B cell (primary cell): ENCODE measurements at regions not wholly inside any gene's neighbourhood (a gene's known extent, or its start where the extent isn't known, plus 50 kb on each side); places are given as distances from the start of the nearest gene placed in this dataset.

ENCODE experiments used
- ATAC-seq: fragments of 200-7000 bp; cut with Tn5 transposase; one replicate; pipeline ENCODE4 v1.10.0; 2021; ENCODE audit warnings: low read depth, mild to moderate bottlenecking, moderate number of reproducible peaks, moderate library complexity
- CTCF ChIA-PET: fragments of 350-600 bp; sonication (Branson Sonifier 250); formaldehyde crosslinking; loops from one replicate; lab custom pipeline; 2021; ENCODE audit warnings: antibody characterized with exemption, inconsistent platforms; lab: Charles Lee
- POLR2A ChIA-PET: fragments of 350-600 bp; sonication (Branson Sonifier 250); formaldehyde crosslinking; loops from one replicate; lab custom pipeline; 2021; ENCODE audit warnings: antibody characterized with exemption; lab: Charles Lee
- DNase-seq: peaks from one replicate; pipeline ENCODE4 v3.0.0; 2013
- H2AFZ ChIP-seq: 2 replicates; pipeline ENCODE4 v1.6.1; 2012; ENCODE audit warnings: mild to moderate bottlenecking, low read depth, low read length; ENCODE audit not compliant: insufficient read depth, poor library complexity, severe bottlenecking
- H3K27ac ChIP-seq, 2 donors: 1 replicate in 1 of 2; 2 replicates in 1 of 2; pipeline ENCODE4 v1.5.1; 2012 to 2013; ENCODE audit warnings: low read length in 2 of 2, mild to moderate bottlenecking in 2 of 2, moderate library complexity in 1 of 2
- H3K27me3 ChIP-seq, 4 experiments: fragments of 200-600 bp in 1 of 4; sonication (generic) in 1 of 4; replicated peaks in 1 of 4; 1 replicate in 2 of 4; 2 replicates in 2 of 4; pipeline versions ENCODE4 v1.6.1 to v1.7.0; 2013 to 2016; ENCODE audit warnings: low read length in 3 of 4, mild to moderate bottlenecking in 2 of 4, mixed read lengths in 1 of 4, moderate library complexity in 1 of 4; ENCODE audit not compliant: insufficient read depth in 4 of 4, control insufficient read depth in 3 of 4; ENCODE audit errors: control extremely low read depth in 1 of 4
- H3K36me3 ChIP-seq, 2 experiments: replicated peaks in 1 of 2; 1 replicate in 1 of 2; 2 replicates in 1 of 2; pipeline versions ENCODE4 v1.6.1 to v1.7.1; 2013; ENCODE audit warnings: low read length in 1 of 2; ENCODE audit not compliant: insufficient read depth in 2 of 2, control insufficient read depth in 1 of 2; ENCODE audit errors: control extremely low read depth in 1 of 2, extremely low read depth in 1 of 2
- H3K4me1 ChIP-seq, 2 donors: fragments of 200-600 bp in 1 of 2; sonication (generic) in 1 of 2; 1 replicate in 1 of 2; 2 replicates in 1 of 2; pipeline versions ENCODE4 v1.5.1 to v1.6.1; 2013 to 2017; ENCODE audit warnings: low read length in 2 of 2; ENCODE audit not compliant: control insufficient read depth in 2 of 2, insufficient read depth in 2 of 2
- H3K4me2 ChIP-seq: replicated peaks from 2 replicates; pipeline ENCODE3; 2012; ENCODE audit warnings: mild to moderate bottlenecking, low read depth, low read length; ENCODE audit not compliant: poor library complexity, severe bottlenecking
- H3K4me3 ChIP-seq, 5 experiments: fragments of 200-600 bp in 1 of 5; sonication (generic) in 1 of 5; 1 replicate in 3 of 5; 2 replicates in 2 of 5; pipeline versions ENCODE4 v1.5.1 to v1.7.0; 2011 to 2016; ENCODE audit warnings: low read length in 4 of 5, mild to moderate bottlenecking in 4 of 5, low read depth in 2 of 5, control low read depth in 1 of 5, moderate library complexity in 1 of 5; ENCODE audit not compliant: insufficient read depth in 1 of 5; ENCODE audit errors: control extremely low read depth in 1 of 5, extremely low read depth in 1 of 5
- H3K79me2 ChIP-seq: fragments of 200-600 bp; sonication (generic); one replicate; pipeline ENCODE4 v1.6.0; 2016; ENCODE audit warnings: low read length; ENCODE audit not compliant: control insufficient read depth, insufficient read depth
- H3K9ac ChIP-seq: fragments of 200-600 bp; sonication (generic); 2 replicates; pipeline ENCODE4 v1.6.1; 2017; ENCODE audit warnings: mild to moderate bottlenecking, low read length, moderate library complexity
- H3K9me3 ChIP-seq, 3 donors: one replicate each; pipeline versions ENCODE4 v1.6.1 to v1.7.1; 2013; ENCODE audit warnings: low read length in 2 of 3; ENCODE audit not compliant: control insufficient read depth in 2 of 3, insufficient read depth in 1 of 3; ENCODE audit errors: control extremely low read depth in 1 of 3
- H4K20me1 ChIP-seq: 2 replicates; pipeline ENCODE4 v1.6.0; 2012; ENCODE audit warnings: mild to moderate bottlenecking, low read length; ENCODE audit not compliant: insufficient read depth, control insufficient read depth, poor library complexity, severe bottlenecking
- H3K27ac Mint-ChIP-seq: one replicate; pipeline ENCODE4 v1.8.0; 2021; ENCODE audit warnings: mixed read lengths
- H3K27me3 Mint-ChIP-seq: one replicate; pipeline ENCODE4 v1.8.0; 2021; ENCODE audit warnings: mixed read lengths
- H3K4me1 Mint-ChIP-seq: one replicate; pipeline ENCODE4 v1.8.0; 2021; ENCODE audit warnings: mixed read lengths
- H3K4me3 Mint-ChIP-seq: one replicate; pipeline ENCODE4 v1.8.0; 2021; ENCODE audit warnings: mixed read lengths
- H3K9me3 Mint-ChIP-seq: one replicate; pipeline ENCODE4 v1.8.0; 2022; ENCODE audit warnings: mixed read lengths; ENCODE audit not compliant: insufficient read depth
- EZH2 ChIP-seq: IDR thresholded peaks from 2 replicates; pipeline ENCODE4 v1.6.1; 2012; ENCODE audit warnings: borderline replicate concordance, low read depth, mild to moderate bottlenecking, moderate library complexity, low read length; ENCODE audit not compliant: insufficient read depth, poor library complexity, severe bottlenecking
- WGBS: methylation state at CpG from one replicate; pipeline ENCODE4 v1.1.5; 2013; ENCODE audit warnings: missing lambda C conversion rate; ENCODE audit not compliant: insufficient coverage; 5-methylcytosine and 5-hydroxymethylcytosine counted together
- intact Hi-C: fragments of 100-400 bp; cut with micrococcal nuclease; formaldehyde crosslinking; loops from one replicate; pipeline ENCODE4 v1.10.0; 2022
- TF ChIP-seq, protein P1 (sequence below): fragments of 200-600 bp; IDR thresholded peaks from one replicate; pipeline ENCODE4 v1.8.0; 2022; ENCODE audit warnings: antibody characterized with exemption, mild to moderate bottlenecking

- TF ChIP-seq, protein P1, sequence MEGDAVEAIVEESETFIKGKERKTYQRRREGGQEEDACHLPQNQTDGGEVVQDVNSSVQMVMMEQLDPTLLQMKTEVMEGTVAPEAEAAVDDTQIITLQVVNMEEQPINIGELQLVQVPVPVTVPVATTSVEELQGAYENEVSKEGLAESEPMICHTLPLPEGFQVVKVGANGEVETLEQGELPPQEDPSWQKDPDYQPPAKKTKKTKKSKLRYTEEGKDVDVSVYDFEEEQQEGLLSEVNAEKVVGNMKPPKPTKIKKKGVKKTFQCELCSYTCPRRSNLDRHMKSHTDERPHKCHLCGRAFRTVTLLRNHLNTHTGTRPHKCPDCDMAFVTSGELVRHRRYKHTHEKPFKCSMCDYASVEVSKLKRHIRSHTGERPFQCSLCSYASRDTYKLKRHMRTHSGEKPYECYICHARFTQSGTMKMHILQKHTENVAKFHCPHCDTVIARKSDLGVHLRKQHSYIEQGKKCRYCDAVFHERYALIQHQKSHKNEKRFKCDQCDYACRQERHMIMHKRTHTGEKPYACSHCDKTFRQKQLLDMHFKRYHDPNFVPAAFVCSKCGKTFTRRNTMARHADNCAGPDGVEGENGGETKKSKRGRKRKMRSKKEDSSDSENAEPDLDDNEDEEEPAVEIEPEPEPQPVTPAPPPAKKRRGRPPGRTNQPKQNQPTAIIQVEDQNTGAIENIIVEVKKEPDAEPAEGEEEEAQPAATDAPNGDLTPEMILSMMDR = no peak
- no peak for TF ChIP-seq EZH2
- Histone ChIP-seq H3K9me3 (no peaks in the 10 kb centered on the region), H3K36me3 (no peaks in the 10 kb centered on the region), H3K9ac (no peak overlapping the region), H3K4me3 (no peak overlapping the region), H3K4me2 (no peak overlapping the region), H3K27me3 (no peaks in the 10 kb centered on the region), H3K79me2 (no peaks in the 10 kb centered on the region), H3K4me1 (no peaks in the 10 kb centered on the region), H3K27ac (no peak overlapping the region), H4K20me1 (no peaks in the 10 kb centered on the region), H2AFZ (no peak overlapping the region)
- WGBS = 77% methylated on average over 4 of the region's 7 CpGs
- Mint-ChIP-seq H3K27ac (no peak overlapping the region), H3K4me3 (no peak overlapping the region), H3K4me1 (no peaks in the 10 kb centered on the region), H3K9me3 (peaks cover 6% of the 10 kb centered on the region), H3K27me3 (no peaks in the 10 kb centered on the region)
- ChIA-PET CTCF (no interaction called here), POLR2A (no interaction called here)
- ATAC-seq (no peak), DNase-seq (no peak)
- intact Hi-C loops = no loop called here
These were observed 570.0 kb upstream of the FLRT2 start for GRCh38 chr14:84959851-84960520.

- POLR2A ChIA-PET = no interaction called here
- DNase-seq = no peak
- no CpG with 5 or more reads among the region's 2 CpGs for WGBS
- Histone ChIP-seq H3K9ac (no peak overlapping the region), H3K27ac (no peak overlapping the region), H3K27me3 (no peaks in the 10 kb centered on the region), H2AFZ (no peak overlapping the region), H3K4me3 (no peak overlapping the region), H3K36me3 (no peaks in the 10 kb centered on the region), H4K20me1 (no peaks in the 10 kb centered on the region), H3K4me2 (no peak overlapping the region), H3K4me1 (no peaks in the 10 kb centered on the region), H3K9me3 (peaks cover 0 to 1% (median 0%) of the 10 kb centered on the region in 3 donors), H3K79me2 (no peaks in the 10 kb centered on the region)
- no peak for TF ChIP-seq EZH2
- TF ChIP-seq, protein P1 = no peak
- Mint-ChIP-seq H3K27me3 (no peaks in the 10 kb centered on the region), H3K4me1 (no peaks in the 10 kb centered on the region), H3K4me3 (no peak overlapping the region), H3K27ac (no peak overlapping the region), H3K9me3 (peaks cover 3% of the 10 kb centered on the region)
- ATAC-seq = no peak
- intact Hi-C loops = no loop called here
- CTCF ChIA-PET = no interaction called here
These were observed 568.3 kb upstream of the FLRT2 start for GRCh38 chr14:84961637-84962036.
